DOHH2 (cell line): ENCODE measurements at regions not wholly inside any gene's neighbourhood (a gene's known extent, or its start where the extent isn't known, plus 50 kb on each side); places are given as distances from the start of the nearest gene placed in this dataset.

Source experiments
- H3F3A ChIP-seq: fragments of 200-600 bp; sonication (generic), shearing (Covaris generic); 2 replicates; pipeline ENCODE4 v1.6.0; 2016; ENCODE audit warnings: antibody characterized with exemption, mild to moderate bottlenecking; ENCODE audit not compliant: control insufficient read depth, insufficient read depth
- H3K27ac ChIP-seq: fragments of 200-600 bp; sonication (generic); 2 replicates; pipeline ENCODE4 v1.5.1; 2014; ENCODE audit warnings: low read depth, mild to moderate bottlenecking, low read length, moderate library complexity
- H3K27me3 ChIP-seq: fragments of 200-600 bp; sonication (generic); 2 replicates; pipeline ENCODE4 v1.6.1; 2014; ENCODE audit warnings: mild to moderate bottlenecking, low read length, mixed read lengths; ENCODE audit not compliant: control insufficient read depth
- H3K36me3 ChIP-seq: fragments of 200-600 bp; sonication (generic); 2 replicates; pipeline ENCODE4 v1.6.1; 2014; ENCODE audit warnings: mild to moderate bottlenecking, low read length, moderate library complexity, mixed read lengths; ENCODE audit not compliant: control insufficient read depth
- H3K4me1 ChIP-seq: fragments of 200-600 bp; sonication (generic); 2 replicates; pipeline ENCODE4 v1.6.1; 2014; ENCODE audit warnings: mild to moderate bottlenecking, low read length, mixed read lengths; ENCODE audit not compliant: control insufficient read depth
- H3K4me2 ChIP-seq: fragments of 200-600 bp; sonication (generic); 2 replicates; pipeline ENCODE4 v1.6.0; 2014; ENCODE audit warnings: mild to moderate bottlenecking, low read length, moderate library complexity
- H3K4me3 ChIP-seq: fragments of 200-600 bp; sonication (generic); 2 replicates; pipeline ENCODE4 v1.5.1; 2014; ENCODE audit warnings: mild to moderate bottlenecking, low read length, mixed read lengths
- H3K79me2 ChIP-seq: fragments of 200-600 bp; sonication (generic); 2 replicates; pipeline ENCODE4 v1.6.1; 2014; ENCODE audit warnings: mild to moderate bottlenecking, low read length, mixed read lengths; ENCODE audit not compliant: control insufficient read depth
- H3K9me2 ChIP-seq: fragments of 200-600 bp; sonication (generic); replicated peaks from 2 replicates; pipeline ENCODE4 v1.6.1; 2014; ENCODE audit warnings: mild to moderate bottlenecking, low read length, mixed read lengths; ENCODE audit not compliant: control insufficient read depth
- H3K9me3 ChIP-seq: fragments of 200-600 bp; sonication (generic); 2 replicates; pipeline ENCODE4 v1.6.1; 2014; ENCODE audit warnings: antibody characterized with exemption, low read length, mixed read lengths; ENCODE audit not compliant: control insufficient read depth, insufficient read depth
- H4K20me1 ChIP-seq: fragments of 200-600 bp; sonication (generic); 2 replicates; pipeline ENCODE4 v1.6.0; 2014; ENCODE audit warnings: low read depth, mild to moderate bottlenecking, antibody characterized with exemption, low read length, moderate library complexity; ENCODE audit not compliant: control insufficient read depth, insufficient read depth
- CTCF ChIP-seq: fragments of 200-600 bp; sonication (generic); IDR thresholded peaks from one replicate; pipeline ENCODE4 v1.5.1; 2014; ENCODE audit warnings: antibody characterized with exemption, mild to moderate bottlenecking, low read depth, low read length; ENCODE audit not compliant: poor library complexity, severe bottlenecking
- EZH2phosphoT487 ChIP-seq: fragments of 200-600 bp; sonication (generic); IDR thresholded peaks from 2 replicates; pipeline ENCODE4 v1.6.1; 2017; ENCODE audit warnings: borderline replicate concordance, mild to moderate bottlenecking, antibody characterized with exemption, low read length, moderate library complexity, mixed read lengths

- H3K27me3 ChIP-seq, result no peaks in the 10 kb centered on the region
- H3K4me2 ChIP-seq, result no peak overlapping the region
- no peaks in the 10 kb centered on the region for H4K20me1 ChIP-seq
- H3K4me1 ChIP-seq, result no peaks in the 10 kb centered on the region
- H3K9me2 ChIP-seq, result no peaks in the 10 kb centered on the region
- H3K27ac ChIP-seq, result no peak overlapping the region
- H3F3A ChIP-seq, result no peaks in the 10 kb centered on the region
- no peaks in the 10 kb centered on the region for H3K9me3 ChIP-seq
- no peak overlapping the region for H3K4me3 ChIP-seq
- no peaks in the 10 kb centered on the region for H3K79me2 ChIP-seq
- H3K36me3 ChIP-seq, result no peaks in the 10 kb centered on the region
- TF ChIP-seq EZH2phosphoT487 (no peak), CTCF (no peak)
Measured at GRCh38 chr2:139828011-139828410, 1047.8 kb upstream of the NXPH2 start.

- Histone ChIP-seq H3K4me3 (no peak overlapping the region), H3K79me2 (no peaks in the 10 kb centered on the region), H3K4me1 (no peaks in the 10 kb centered on the region), H3F3A (no peaks in the 10 kb centered on the region), H3K27ac (no peak overlapping the region), H3K9me2 (no peaks in the 10 kb centered on the region), H4K20me1 (no peaks in the 10 kb centered on the region), H3K36me3 (no peaks in the 10 kb centered on the region), H3K9me3 (no peaks in the 10 kb centered on the region), H3K27me3 (no peaks in the 10 kb centered on the region), H3K4me2 (no peak overlapping the region)
- TF ChIP-seq EZH2phosphoT487 (no peak), CTCF (no peak)
Measured at GRCh38 chr2:139825726-139826125, 1045.5 kb upstream of the NXPH2 start.

GRCh38 chr2:139819273-139819796 lies 1039.1 kb upstream of the NXPH2 start:
- no peaks in the 10 kb centered on the region for H3F3A ChIP-seq

More at GRCh38 chr2:139819273-139819796, 1039.1 kb upstream of the NXPH2 start:
- Histone ChIP-seq H3K4me2 (no peak overlapping the region), H3K4me3 (no peak overlapping the region), H4K20me1 (no peaks in the 10 kb centered on the region), H3K36me3 (no peaks in the 10 kb centered on the region), H3K27ac (no peak overlapping the region), H3K79me2 (no peaks in the 10 kb centered on the region), H3K9me2 (no peaks in the 10 kb centered on the region), H3K9me3 (no peaks in the 10 kb centered on the region), H3K4me1 (no peaks in the 10 kb centered on the region), H3K27me3 (no peaks in the 10 kb centered on the region)
- no peak for TF ChIP-seq CTCF
- TF ChIP-seq EZH2phosphoT487, result no peak
